ENCODE measurements at regions not wholly inside any gene's neighbourhood (a gene's known extent, or its start where the extent isn't known, plus 50 kb on each side); places are given as distances from the start of the nearest gene placed in this dataset.
A peak's percentile ranks its signal among the peaks of the same experiment; 100 is the strongest.

DNA sequence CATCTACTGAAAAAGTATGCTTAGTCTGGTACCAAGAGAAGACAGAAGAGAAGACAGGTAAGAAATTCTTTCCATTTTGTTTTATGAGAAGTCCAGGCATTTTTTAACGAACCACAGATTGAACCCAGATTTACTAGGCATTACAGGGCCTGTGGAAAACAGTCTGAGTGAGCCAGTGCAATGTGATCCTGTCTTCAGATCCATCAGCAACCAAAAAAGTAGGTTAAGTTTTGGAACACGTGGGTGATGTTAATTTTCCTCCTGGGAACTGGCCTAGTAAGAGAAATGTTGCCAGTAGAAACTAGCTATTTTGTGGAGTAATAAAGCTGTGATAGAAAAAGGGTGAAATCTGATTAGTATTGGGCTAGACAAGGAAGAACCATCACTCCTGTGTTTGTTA lies 440.9 kb upstream of the SEL1L start:
- Mint-ChIP-seq H3K4me1 (no peaks in the 10 kb centered on the region), H3K27ac (no peak overlapping the region)

DNA sequence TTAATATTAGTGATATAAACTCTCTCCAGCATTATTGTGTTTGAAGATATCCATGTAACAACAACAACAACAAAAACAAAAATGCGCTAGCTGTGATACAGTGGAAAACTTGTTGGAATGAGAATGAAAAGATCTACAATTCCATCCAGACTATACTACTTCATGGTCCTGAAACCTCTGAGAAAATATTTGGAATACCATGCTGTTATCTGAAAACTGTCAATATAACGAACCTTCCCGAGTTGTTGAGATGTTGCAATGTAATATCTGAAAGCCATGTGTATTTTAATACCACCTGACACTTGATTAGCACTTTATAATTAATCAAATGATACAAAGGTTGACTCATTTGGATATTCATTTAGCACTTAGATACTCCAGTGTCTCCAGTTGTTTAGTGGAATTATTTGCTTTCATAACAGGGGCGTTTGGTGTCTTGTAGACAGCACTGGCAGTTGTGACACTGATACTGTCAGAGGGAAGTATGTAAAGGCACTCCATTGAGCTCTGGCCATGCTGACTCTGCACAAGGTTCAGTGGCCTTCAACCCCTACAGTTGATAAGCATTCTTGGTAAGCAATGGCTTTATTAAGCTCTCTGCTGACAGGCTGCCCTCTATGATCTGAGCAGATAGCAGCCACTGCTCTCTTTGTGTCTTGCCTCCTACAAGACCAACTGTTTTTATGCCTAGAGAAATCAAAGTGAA lies 447.1 kb upstream of the SEL1L start:
- Histone ChIP-seq H3K9me3 (ENCODE audit: control insufficient read depth in 2 of 3, low read length in 3 of 3) (no peaks in the 10 kb centered on the region), H3K4me1 (ENCODE audit: control insufficient read depth in 2 of 2, insufficient read depth in 2 of 2, low read length in 2 of 2) (no peaks in the 10 kb centered on the region), H3K27ac (ENCODE audit: low read depth, low read length) (no peak overlapping the region), H3K36me3 (ENCODE audit: control insufficient read depth in 2 of 3, insufficient read depth in 3 of 3, low read length in 3 of 3) (no peaks in the 10 kb centered on the region), H3K27me3 (ENCODE audit: control insufficient read depth in 2 of 2, insufficient read depth in 2 of 2, low read length in 2 of 2) (no peaks in the 10 kb centered on the region), H3K4me3 (ENCODE audit: low read length) (no peak overlapping the region)
- Mint-ChIP-seq H3K27me3 (no peaks in the 10 kb centered on the region), H3K36me3 (no peaks in the 10 kb centered on the region), H3K4me3 (no peak overlapping the region), H3K27ac (no peak overlapping the region), H3K4me1 (no peaks in the 10 kb centered on the region), H3K9me3 (peaks cover 0 to 10% (median 0%) of the 10 kb centered on the region in 11 donors)
- POLR2A ChIA-PET: interaction anchor here (0.6 kb wide), 1 partner anchor 10 kb away, joined by 3 read pairs; no protein-coding TSS in a partner anchor
- no peak for ATAC-seq
- CTCF ChIA-PET: no interaction called here
- no peak for DNase-seq
- intact Hi-C loops (cut with micrococcal nuclease): no loop called here

More for the DNA sequence above, 440.9 kb upstream of the SEL1L start:
- ATAC-seq: no peak
- H3K9me3 ChIP-seq (ENCODE audit: control insufficient read depth in 2 of 3, low read length in 3 of 3): no peaks in the 10 kb centered on the region
- no peaks in the 10 kb centered on the region for H3K27me3 ChIP-seq (ENCODE audit: control insufficient read depth in 2 of 2, insufficient read depth in 2 of 2, low read length in 2 of 2)
- no peaks in the 10 kb centered on the region for H3K36me3 ChIP-seq (ENCODE audit: control insufficient read depth in 2 of 3, insufficient read depth in 3 of 3, low read length in 3 of 3)
- H3K4me3 ChIP-seq (ENCODE audit: low read length): no peak overlapping the region
- Mint-ChIP-seq H3K36me3 (peaks cover 0 to 5% (median 0%) of the 10 kb centered on the region in 5 donors), H3K9me3 (peaks cover 0 to 14% (median 4%) of the 10 kb centered on the region in 11 donors), H3K27me3 (no peaks in the 10 kb centered on the region), H3K4me3 (no peak overlapping the region)
- no peak for DNase-seq
- intact Hi-C loops (cut with micrococcal nuclease): no loop called here
- H3K4me1 ChIP-seq (ENCODE audit: control insufficient read depth in 2 of 2, insufficient read depth in 2 of 2, low read length in 2 of 2): no peaks in the 10 kb centered on the region
- no peak overlapping the region for H3K27ac ChIP-seq (ENCODE audit: low read depth, low read length)
- ChIA-PET POLR2A (no interaction called here), CTCF (no interaction called here)

DNA sequence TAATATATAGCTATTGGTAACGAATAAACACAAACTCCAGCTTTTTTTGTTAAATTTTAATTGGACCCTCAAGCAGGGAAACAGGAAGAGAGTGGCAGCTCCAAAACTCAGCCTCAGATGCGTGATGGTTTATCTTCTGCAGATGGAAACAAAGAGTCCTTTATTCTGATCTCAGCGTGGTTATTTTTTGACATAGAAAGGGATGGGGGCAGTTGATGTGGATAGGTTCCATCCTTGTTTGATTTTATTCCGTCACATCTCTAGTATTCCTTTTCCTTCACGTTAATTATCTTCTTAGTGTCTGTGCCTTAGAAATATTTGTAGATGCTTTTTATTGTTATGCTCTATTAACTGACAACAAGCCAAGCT lies 447.6 kb upstream of the SEL1L start:
- H3K4me3 ChIP-seq (ENCODE audit: low read length): no peak overlapping the region
- H3K36me3 ChIP-seq (ENCODE audit: control insufficient read depth in 2 of 3, insufficient read depth in 3 of 3, low read length in 3 of 3): no peaks in the 10 kb centered on the region
- Mint-ChIP-seq H3K9me3 (peaks cover 0 to 10% (median 0%) of the 10 kb centered on the region in 11 donors), H3K27me3 (no peaks in the 10 kb centered on the region), H3K27ac (no peak overlapping the region), H3K4me3 (no peak overlapping the region), H3K36me3 (no peaks in the 10 kb centered on the region), H3K4me1 (no peaks in the 10 kb centered on the region)
- ChIA-PET POLR2A (no interaction called here), CTCF (no interaction called here)
- no peaks in the 10 kb centered on the region for H3K9me3 ChIP-seq (ENCODE audit: control insufficient read depth in 2 of 3, low read length in 3 of 3)
- ATAC-seq: no peak
- intact Hi-C loops (cut with micrococcal nuclease): no loop called here
- no peak for DNase-seq
- no peaks in the 10 kb centered on the region for H3K27me3 ChIP-seq (ENCODE audit: control insufficient read depth in 2 of 2, insufficient read depth in 2 of 2, low read length in 2 of 2)
- H3K4me1 ChIP-seq (ENCODE audit: control insufficient read depth in 2 of 2, insufficient read depth in 2 of 2, low read length in 2 of 2): no peaks in the 10 kb centered on the region
- H3K27ac ChIP-seq (ENCODE audit: low read depth, low read length): no peak overlapping the region

DNA sequence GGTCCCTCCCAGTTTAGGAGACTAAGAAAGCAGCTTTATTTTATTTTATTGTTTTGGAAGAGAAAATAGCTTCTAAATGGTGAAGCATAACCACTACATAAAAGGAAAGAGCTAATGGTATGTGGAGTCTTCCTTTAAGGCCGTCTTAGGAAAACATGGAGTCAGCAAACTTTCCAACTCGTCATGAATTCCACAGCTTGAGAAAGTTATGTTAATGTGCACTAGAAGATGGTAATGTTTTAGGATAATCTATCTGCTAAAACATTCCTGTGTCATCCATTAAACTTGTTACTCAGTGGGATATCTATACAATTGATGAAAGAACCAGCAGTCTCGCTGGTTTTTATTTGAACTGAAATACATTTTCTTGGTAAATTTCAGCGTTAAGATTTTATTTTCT lies 448.4 kb upstream of the SEL1L start:
- DNase-seq: no peak
- ChIA-PET POLR2A (no interaction called here), CTCF (no interaction called here)
- Histone ChIP-seq H3K27me3 (ENCODE audit: control insufficient read depth in 2 of 2, insufficient read depth in 2 of 2, low read length in 2 of 2) (no peaks in the 10 kb centered on the region), H3K4me1 (ENCODE audit: control insufficient read depth in 2 of 2, insufficient read depth in 2 of 2, low read length in 2 of 2) (no peaks in the 10 kb centered on the region), H3K27ac (ENCODE audit: low read depth, low read length) (no peak overlapping the region), H3K36me3 (ENCODE audit: control insufficient read depth in 2 of 3, insufficient read depth in 3 of 3, low read length in 3 of 3) (no peaks in the 10 kb centered on the region), H3K4me3 (ENCODE audit: low read length) (no peak overlapping the region), H3K9me3 (ENCODE audit: control insufficient read depth in 2 of 3, low read length in 3 of 3) (no peaks in the 10 kb centered on the region)
- Mint-ChIP-seq H3K4me3 (no peak overlapping the region), H3K27ac (no peak overlapping the region), H3K36me3 (no peaks in the 10 kb centered on the region), H3K27me3 (no peaks in the 10 kb centered on the region), H3K4me1 (no peaks in the 10 kb centered on the region), H3K9me3 (peaks cover 0 to 10% (median 0%) of the 10 kb centered on the region in 11 donors)
- intact Hi-C loops (cut with micrococcal nuclease): no loop called here
- no peak for ATAC-seq

DNA sequence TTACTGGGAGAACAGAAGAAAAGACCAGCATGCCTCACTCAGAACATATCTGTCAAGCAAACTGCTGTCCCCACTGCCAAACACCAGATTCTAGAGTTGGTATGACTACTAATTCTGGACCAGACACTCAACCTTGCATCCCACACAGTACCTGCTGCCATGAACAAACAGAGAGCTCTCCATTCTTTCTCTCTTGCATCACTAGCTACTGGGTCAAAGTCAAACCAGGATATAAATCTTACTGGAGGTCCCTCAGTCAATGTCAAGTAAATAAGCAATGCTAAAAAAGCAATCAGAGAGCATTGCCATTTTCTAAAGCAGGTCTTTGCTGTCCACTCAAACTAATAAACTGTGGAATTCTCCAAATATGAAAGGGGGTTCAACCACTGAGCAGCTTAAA lies 452.4 kb upstream of the SEL1L start:
- Histone ChIP-seq H3K9me3 (ENCODE audit: control insufficient read depth in 2 of 3, low read length in 3 of 3) (no peaks in the 10 kb centered on the region), H3K27me3 (ENCODE audit: control insufficient read depth in 2 of 2, insufficient read depth in 2 of 2, low read length in 2 of 2) (no peaks in the 10 kb centered on the region), H3K4me3 (ENCODE audit: low read length) (no peak overlapping the region), H3K36me3 (ENCODE audit: control insufficient read depth in 2 of 3, insufficient read depth in 3 of 3, low read length in 3 of 3) (no peaks in the 10 kb centered on the region), H3K27ac (ENCODE audit: low read depth, low read length) (no peak overlapping the region), H3K4me1 (ENCODE audit: control insufficient read depth in 2 of 2, insufficient read depth in 2 of 2, low read length in 2 of 2) (no peaks in the 10 kb centered on the region)
- CTCF ChIA-PET: no interaction called here
- H3K9me3 Mint-ChIP-seq: peaks cover 0 to 6% (median 0%) of the 10 kb centered on the region in 11 donors
- no peak overlapping the region for H3K4me3 Mint-ChIP-seq
- DNase-seq (no peak), ATAC-seq (no peak)
- POLR2A ChIA-PET: no interaction called here
- no peak overlapping the region for H3K27ac Mint-ChIP-seq
- intact Hi-C loops (cut with micrococcal nuclease): no loop called here
- no peaks in the 10 kb centered on the region for H3K36me3 Mint-ChIP-seq
- peaks cover 0 to 12% (median 3%) of the 10 kb centered on the region in 5 donors for H3K27me3 Mint-ChIP-seq
- no peaks in the 10 kb centered on the region for H3K4me1 Mint-ChIP-seq

DNA sequence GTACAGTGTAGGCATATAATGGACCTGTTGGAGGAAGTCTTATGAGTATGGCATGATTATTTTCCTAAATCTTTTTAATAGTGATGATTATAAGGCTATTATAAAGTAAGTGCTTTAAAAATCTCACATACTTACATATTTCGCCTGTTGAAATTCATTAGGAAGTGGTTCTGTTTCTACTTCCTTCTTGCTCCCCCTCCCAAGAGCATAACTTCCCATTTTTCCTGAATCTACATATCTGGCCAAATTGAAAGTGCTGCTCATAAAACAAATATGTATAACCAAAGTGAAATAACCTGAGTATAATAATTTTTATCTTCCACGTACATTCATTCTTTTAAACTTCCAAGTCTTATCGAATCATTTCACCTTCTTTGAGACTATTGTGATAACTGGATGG lies 455.6 kb upstream of the SEL1L start:
- POLR2A ChIA-PET: no interaction called here
- Histone ChIP-seq H3K27me3 (ENCODE audit: control insufficient read depth in 2 of 2, insufficient read depth in 2 of 2, low read length in 2 of 2) (no peaks in the 10 kb centered on the region), H3K9me3 (ENCODE audit: control insufficient read depth in 2 of 3, low read length in 3 of 3) (no peaks in the 10 kb centered on the region), H3K4me1 (ENCODE audit: control insufficient read depth in 2 of 2, insufficient read depth in 2 of 2, low read length in 2 of 2) (no peaks in the 10 kb centered on the region), H3K27ac (ENCODE audit: low read depth, low read length) (no peak overlapping the region), H3K4me3 (ENCODE audit: low read length) (no peak overlapping the region), H3K36me3 (ENCODE audit: control insufficient read depth in 2 of 3, insufficient read depth in 3 of 3, low read length in 3 of 3) (no peaks in the 10 kb centered on the region)
- H3K27me3 Mint-ChIP-seq: peaks cover 0 to 12% (median 3%) of the 10 kb centered on the region in 5 donors
- no peaks in the 10 kb centered on the region for H3K4me1 Mint-ChIP-seq
- CTCF ChIA-PET: interaction anchor here (0.6 kb wide), 1 partner anchor 14 kb away, joined by 5 read pairs; no protein-coding TSS in a partner anchor
- ATAC-seq: no peak
- intact Hi-C loops (cut with micrococcal nuclease): no loop called here
- DNase-seq: no peak
- no peaks in the 10 kb centered on the region for H3K36me3 Mint-ChIP-seq
- no peak overlapping the region for H3K27ac Mint-ChIP-seq
- peaks cover 0 to 2% (median 0%) of the 10 kb centered on the region in 11 donors for H3K9me3 Mint-ChIP-seq
- no peak overlapping the region for H3K4me3 Mint-ChIP-seq

DNA sequence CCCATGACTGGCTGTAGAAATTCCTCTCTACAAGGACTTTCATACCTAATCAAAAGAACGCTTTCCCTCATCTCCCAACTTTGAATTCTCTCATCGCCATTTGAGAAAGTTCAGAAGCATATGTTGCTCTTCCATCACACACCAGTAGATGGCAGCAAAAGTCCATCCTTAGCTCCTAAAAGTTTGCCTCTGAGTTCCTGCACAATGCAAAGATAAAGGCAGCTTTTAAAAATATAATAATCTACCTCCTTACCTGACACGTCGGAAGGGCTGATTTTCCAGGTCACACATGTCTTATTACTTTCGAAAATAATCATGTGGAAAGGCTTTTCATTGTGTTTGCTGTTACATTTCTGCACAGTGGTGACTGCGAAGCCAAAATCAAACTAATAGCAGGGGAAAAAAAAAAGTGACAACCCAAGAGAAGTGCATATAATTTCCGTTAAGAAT lies 456.7 kb upstream of the SEL1L start:
- Mint-ChIP-seq H3K36me3 (no peaks in the 10 kb centered on the region), H3K4me1 (no peaks in the 10 kb centered on the region), H3K9me3 (peaks cover 0 to 2% (median 0%) of the 10 kb centered on the region in 11 donors), H3K4me3 (no peak overlapping the region), H3K27me3 (peaks cover 0 to 12% (median 3%) of the 10 kb centered on the region in 5 donors), H3K27ac (no peak overlapping the region)
- intact Hi-C loops (cut with micrococcal nuclease): loop anchor here in 1 of 2 donors (2.0 to 5.0 kb wide), 2 partner anchors 366 to 1472 kb away; no protein-coding TSS in a partner anchor
- no peak overlapping the region for H3K27ac ChIP-seq (ENCODE audit: low read depth, low read length)
- CTCF ChIA-PET: interaction anchor here (0.7 kb wide), 1 partner anchor 420 kb away, joined by 3 read pairs; no protein-coding TSS in a partner anchor
- H3K27me3 ChIP-seq (ENCODE audit: control insufficient read depth in 2 of 2, insufficient read depth in 2 of 2, low read length in 2 of 2): no peaks in the 10 kb centered on the region
- DNase-seq: peak in 6 of 9 donors; percentile 9 to 28 (median 17)
- H3K4me1 ChIP-seq (ENCODE audit: control insufficient read depth in 2 of 2, insufficient read depth in 2 of 2, low read length in 2 of 2): no peaks in the 10 kb centered on the region
- no peak overlapping the region for H3K4me3 ChIP-seq (ENCODE audit: low read length)
- H3K9me3 ChIP-seq (ENCODE audit: control insufficient read depth in 2 of 3, low read length in 3 of 3): no peaks in the 10 kb centered on the region
- ATAC-seq: peak; percentile 48
- H3K36me3 ChIP-seq (ENCODE audit: control insufficient read depth in 2 of 3, insufficient read depth in 3 of 3, low read length in 3 of 3): no peaks in the 10 kb centered on the region
- POLR2A ChIA-PET: interaction anchor here (0.7 kb wide), 1 partner anchor 10 kb away, joined by 3 read pairs; no protein-coding TSS in a partner anchor

Measured in naive thymus-derived CD4-positive, alpha-beta T cell (primary cell).